OCI-LY3 (cell line): ENCODE measurements at regions not wholly inside any gene's neighbourhood (a gene's known extent, or its start where the extent isn't known, plus 50 kb on each side); places are given as distances from the start of the nearest gene placed in this dataset.

Experiments used
- H2AFZ ChIP-seq: fragments of 200-600, 300-600 bp; shearing (Covaris generic); 2 replicates; pipeline ENCODE4 v1.6.0; 2014; ENCODE audit warnings: antibody characterized with exemption, low read depth, low read length
- H3K27ac ChIP-seq: fragments of 200-600, 300-600 bp; sonication (generic); 2 replicates; pipeline ENCODE4 v1.5.1; 2014; ENCODE audit warnings: mild to moderate bottlenecking, low read length, moderate library complexity, mixed read lengths
- H3K27me3 ChIP-seq: fragments of 200-600, 300-600 bp; sonication (generic); 2 replicates; pipeline ENCODE4 v1.6.1; 2014; ENCODE audit warnings: low read depth, low read length, mixed read lengths
- H3K36me3 ChIP-seq: fragments of 200-600, 300-600 bp; sonication (generic); replicated peaks from 2 replicates; pipeline ENCODE3; 2014; ENCODE audit warnings: low read depth, low read length, mixed read lengths
- H3K4me1 ChIP-seq: fragments of 300-600, 200-600 bp; sonication (generic); 2 replicates; pipeline ENCODE4 v1.6.1; 2014; ENCODE audit warnings: low read length, mixed read lengths
- H3K4me2 ChIP-seq: fragments of 200-600, 300-600 bp; sonication (generic); 2 replicates; pipeline ENCODE4 v1.6.1; 2014; ENCODE audit warnings: low read length, mixed read lengths
- H3K4me3 ChIP-seq: fragments of 300-600, 200-600 bp; sonication (generic); 2 replicates; pipeline ENCODE4 v1.5.1; 2014; ENCODE audit warnings: antibody characterized with exemption, mild to moderate bottlenecking, low read length, moderate library complexity
- H3K79me2 ChIP-seq: fragments of 300-600, 200-600 bp; shearing (Covaris generic); 2 replicates; pipeline ENCODE4 v1.6.1; 2014; ENCODE audit warnings: mild to moderate bottlenecking, low read length, mixed read lengths
- H3K9ac ChIP-seq: fragments of 300-600, 200-600 bp; shearing (Covaris generic); 2 replicates; pipeline ENCODE4 v1.6.0; 2014; ENCODE audit warnings: mild to moderate bottlenecking, low read length, moderate library complexity
- H3K9me3 ChIP-seq: fragments of 200-600, 300-600 bp; shearing (Covaris generic); 2 replicates; pipeline ENCODE4 v1.6.1; 2014; ENCODE audit warnings: low read length, mixed read lengths; ENCODE audit not compliant: insufficient read depth
- H4K20me1 ChIP-seq: fragments of 200-600, 300-600 bp; sonication (generic); 2 replicates; pipeline ENCODE4 v1.6.1; 2016; ENCODE audit warnings: low read length, mixed read lengths; ENCODE audit not compliant: insufficient read depth
- CTCF ChIP-seq: fragments of 200-600, 300-600 bp; sonication (generic); IDR thresholded peaks from 2 replicates; pipeline ENCODE4 v1.5.1; 2014; ENCODE audit warnings: antibody characterized with exemption, low read length, low read depth
- EZH2phosphoT487 ChIP-seq: fragments of 200-600 bp; shearing (Covaris generic); IDR thresholded peaks from 2 replicates; pipeline ENCODE4 v1.6.1; 2018; ENCODE audit warnings: antibody characterized with exemption, mixed run types, low read depth

GRCh38 chr7:45235905-45236304 is 78.3 kb downstream of the RAMP3 start:
- no peaks in the 10 kb centered on the region for H4K20me1 ChIP-seq
- no peak overlapping the region for H3K4me3 ChIP-seq
- no peak overlapping the region for H3K9ac ChIP-seq
- H3K27ac ChIP-seq: no peak overlapping the region
- TF ChIP-seq CTCF (no peak), EZH2phosphoT487 (no peak)
- peaks cover 9% of the 10 kb centered on the region for H3K27me3 ChIP-seq
- no peak overlapping the region for H3K4me2 ChIP-seq
- no peaks in the 10 kb centered on the region for H3K36me3 ChIP-seq
- no peaks in the 10 kb centered on the region for H3K79me2 ChIP-seq
- H3K4me1 ChIP-seq: no peaks in the 10 kb centered on the region
- H3K9me3 ChIP-seq: no peaks in the 10 kb centered on the region
- no peak overlapping the region for H2AFZ ChIP-seq

- no peaks in the 10 kb centered on the region for H3K36me3 ChIP-seq
- TF ChIP-seq EZH2phosphoT487 (no peak), CTCF (no peak)
- H3K27ac ChIP-seq: no peak overlapping the region
- H4K20me1 ChIP-seq: no peaks in the 10 kb centered on the region
- H3K4me2 ChIP-seq: no peak overlapping the region
- no peaks in the 10 kb centered on the region for H3K9me3 ChIP-seq
- H3K27me3 ChIP-seq: peaks cover 9% of the 10 kb centered on the region
- no peak overlapping the region for H3K9ac ChIP-seq
- no peak overlapping the region for H3K4me3 ChIP-seq
- no peaks in the 10 kb centered on the region for H3K79me2 ChIP-seq
- no peak overlapping the region for H2AFZ ChIP-seq
- H3K4me1 ChIP-seq: peaks cover 4% of the 10 kb centered on the region
Observed at GRCh38 chr7:45236666-45237065, 79.1 kb downstream of the RAMP3 start.

- H2AFZ ChIP-seq: no peak overlapping the region
- no peaks in the 10 kb centered on the region for H3K79me2 ChIP-seq
- H4K20me1 ChIP-seq: no peaks in the 10 kb centered on the region
- no peaks in the 10 kb centered on the region for H3K36me3 ChIP-seq
- H3K4me1 ChIP-seq: peaks cover 12% of the 10 kb centered on the region
- TF ChIP-seq EZH2phosphoT487: no peak
- no peak for TF ChIP-seq CTCF
- no peak overlapping the region for H3K9ac ChIP-seq
- no peaks in the 10 kb centered on the region for H3K9me3 ChIP-seq
- no peak overlapping the region for H3K27ac ChIP-seq
- H3K4me2 ChIP-seq: no peak overlapping the region
- no peak overlapping the region for H3K4me3 ChIP-seq
- H3K27me3 ChIP-seq: peaks cover 9% of the 10 kb centered on the region
Observed at GRCh38 chr7:45237788-45238461, 80.3 kb downstream of the RAMP3 start.

- H2AFZ ChIP-seq: no peak overlapping the region
- H3K27ac ChIP-seq: no peak overlapping the region
- no peaks in the 10 kb centered on the region for H4K20me1 ChIP-seq
- H3K79me2 ChIP-seq: no peaks in the 10 kb centered on the region
- no peaks in the 10 kb centered on the region for H3K9me3 ChIP-seq
- H3K4me1 ChIP-seq: peaks cover 12% of the 10 kb centered on the region
- peaks cover 1% of the 10 kb centered on the region for H3K27me3 ChIP-seq
- no peak overlapping the region for H3K9ac ChIP-seq
- H3K36me3 ChIP-seq: no peaks in the 10 kb centered on the region
- H3K4me3 ChIP-seq: no peak overlapping the region
- TF ChIP-seq CTCF (no peak), EZH2phosphoT487 (no peak)
- H3K4me2 ChIP-seq: no peak overlapping the region
Observed at GRCh38 chr7:45238806-45239205, 81.2 kb downstream of the RAMP3 start.
